Natural killer cell (primary cell): ENCODE measurements at regions not wholly inside any gene's neighbourhood (a gene's known extent, or its start where the extent isn't known, plus 50 kb on each side); places are given as distances from the start of the nearest gene placed in this dataset.

ENCODE experiments used
- ATAC-seq, 3 donors: fragments of 150-1000 bp in 2 of 3; fragments of 200-7000 bp in 1 of 3; cut with Tn5 transposase; 1 replicate in 1 of 3; 2 replicates in 2 of 3; pipeline ENCODE4 v1.10.0; 2021; ENCODE audit warnings: mild to moderate bottlenecking in 2 of 3, moderate library complexity in 2 of 3
- DNase-seq, 2 donors: peaks; one replicate each; pipeline versions ENCODE4 v3.0.0 to v3.0.0-alpha.2; 2013 to 2021; ENCODE audit warnings: mixed read lengths in 1 of 2
- H3K27ac ChIP-seq: one replicate; pipeline ENCODE4 v1.5.1; 2013; ENCODE audit warnings: mild to moderate bottlenecking, low read length
- H3K27me3 ChIP-seq: one replicate; pipeline ENCODE4 v1.6.1; 2013; ENCODE audit warnings: low read length; ENCODE audit not compliant: control insufficient read depth, insufficient read depth
- H3K36me3 ChIP-seq: one replicate; pipeline ENCODE4 v1.6.1; 2013; ENCODE audit warnings: low read length; ENCODE audit not compliant: control insufficient read depth, insufficient read depth
- H3K4me1 ChIP-seq: one replicate; pipeline ENCODE4 v1.6.1; 2013; ENCODE audit warnings: low read length; ENCODE audit not compliant: control insufficient read depth, insufficient read depth
- H3K4me3 ChIP-seq: one replicate; pipeline ENCODE4 v1.5.1; 2013; ENCODE audit warnings: low read length
- H3K9me3 ChIP-seq: one replicate; pipeline ENCODE4 v1.6.1; 2013; ENCODE audit warnings: low read length; ENCODE audit not compliant: control insufficient read depth, insufficient read depth
- H3K27ac Mint-ChIP-seq, 2 donors: one replicate each; pipeline ENCODE4 v1.8.0; 2022; ENCODE audit warnings: mild to moderate bottlenecking in 2 of 2, mixed read lengths in 2 of 2, moderate library complexity in 1 of 2
- H3K27me3 Mint-ChIP-seq, 2 donors: one replicate each; pipeline ENCODE4 v1.8.0; 2022; ENCODE audit warnings: low read depth in 2 of 2, mixed read lengths in 2 of 2
- H3K36me3 Mint-ChIP-seq: one replicate; pipeline ENCODE4 v1.8.0; 2022; ENCODE audit warnings: mixed read lengths
- H3K4me1 Mint-ChIP-seq, 2 donors: one replicate each; pipeline ENCODE4 v1.8.0; 2022; ENCODE audit warnings: mixed read lengths in 2 of 2
- H3K4me3 Mint-ChIP-seq: one replicate; pipeline ENCODE4 v1.8.0; 2022; ENCODE audit warnings: mild to moderate bottlenecking, moderate library complexity, mixed read lengths
- H3K9me3 Mint-ChIP-seq, 2 donors: one replicate each; pipeline ENCODE4 v1.8.0; 2022; ENCODE audit warnings: mixed read lengths in 2 of 2
- CTCF ChIP-seq: fragments of 200-600 bp; IDR thresholded peaks from one replicate; pipeline ENCODE4 v1.8.0; 2022; ENCODE audit warnings: antibody characterized with exemption
- WGBS: methylation state at CpG from one replicate; pipeline ENCODE4 v1.1.7; 2013; ENCODE audit warnings: missing lambda C conversion rate; ENCODE audit not compliant: insufficient coverage; 5-methylcytosine and 5-hydroxymethylcytosine counted together
- intact Hi-C: fragments of 100-400 bp; cut with micrococcal nuclease; formaldehyde crosslinking; loops from one replicate; pipeline ENCODE4 v1.14.2; 2022

GRCh38 chr13:78714717-78715116 is 55.8 kb upstream of the OBI1 start:
- no peaks in the 10 kb centered on the region for H3K36me3 ChIP-seq
- Mint-ChIP-seq H3K27ac (no peak overlapping the region), H3K27me3 (no peaks in the 10 kb centered on the region), H3K36me3 (no peaks in the 10 kb centered on the region), H3K9me3 (no peaks in the 10 kb centered on the region), H3K4me3 (no peak overlapping the region), H3K4me1 (no peaks in the 10 kb centered on the region)
- DNase-seq = no peak
- WGBS = 100% methylated on average over 1 of the region's 1 CpG
- intact Hi-C loops = no loop called here
- H3K4me1 ChIP-seq = no peaks in the 10 kb centered on the region
- no peak overlapping the region for H3K27ac ChIP-seq
- no peaks in the 10 kb centered on the region for H3K9me3 ChIP-seq
- H3K27me3 ChIP-seq = no peaks in the 10 kb centered on the region
- no peak overlapping the region for H3K4me3 ChIP-seq
- no peak for TF ChIP-seq CTCF
- no peak for ATAC-seq

- ATAC-seq (no peak), DNase-seq (no peak)
- Mint-ChIP-seq H3K9me3 (no peaks in the 10 kb centered on the region), H3K4me3 (no peak overlapping the region), H3K27me3 (no peaks in the 10 kb centered on the region), H3K4me1 (no peaks in the 10 kb centered on the region), H3K27ac (no peak overlapping the region), H3K36me3 (no peaks in the 10 kb centered on the region)
- no peaks in the 10 kb centered on the region for H3K4me1 ChIP-seq
- no peaks in the 10 kb centered on the region for H3K36me3 ChIP-seq
- H3K4me3 ChIP-seq = no peak overlapping the region
- 89% methylated on average over 2 of the region's 4 CpGs for WGBS
- TF ChIP-seq CTCF = no peak
- no peak overlapping the region for H3K27ac ChIP-seq
- intact Hi-C loops = no loop called here
- H3K27me3 ChIP-seq = no peaks in the 10 kb centered on the region
- no peaks in the 10 kb centered on the region for H3K9me3 ChIP-seq
These were observed 53.9 kb upstream of the OBI1 start for GRCh38 chr13:78712831-78713230.

GRCh38 chr13:78709028-78709427 is 50.1 kb upstream of the OBI1 start:
- Histone ChIP-seq H3K27ac (no peak overlapping the region), H3K4me3 (no peak overlapping the region), H3K27me3 (no peaks in the 10 kb centered on the region), H3K36me3 (no peaks in the 10 kb centered on the region), H3K4me1 (no peaks in the 10 kb centered on the region), H3K9me3 (no peaks in the 10 kb centered on the region)
- H3K36me3 Mint-ChIP-seq = no peaks in the 10 kb centered on the region
- H3K4me3 Mint-ChIP-seq = no peak overlapping the region
- no peak for TF ChIP-seq CTCF
- H3K9me3 Mint-ChIP-seq = peaks cover 0 to 2% of the 10 kb centered on the region in 2 donors
- intact Hi-C loops = no loop called here
- H3K4me1 Mint-ChIP-seq = no peaks in the 10 kb centered on the region
- no peak for DNase-seq
- H3K27me3 Mint-ChIP-seq = no peaks in the 10 kb centered on the region
- no peak overlapping the region for H3K27ac Mint-ChIP-seq
- ATAC-seq = no peak
- 100% methylated on average over 1 of the region's 1 CpG for WGBS
